ENCODE measurements at regions not wholly inside any gene's neighbourhood (a gene's known extent, or its start where the extent isn't known, plus 50 kb on each side); places are given as distances from the start of the nearest gene placed in this dataset.

DNA sequence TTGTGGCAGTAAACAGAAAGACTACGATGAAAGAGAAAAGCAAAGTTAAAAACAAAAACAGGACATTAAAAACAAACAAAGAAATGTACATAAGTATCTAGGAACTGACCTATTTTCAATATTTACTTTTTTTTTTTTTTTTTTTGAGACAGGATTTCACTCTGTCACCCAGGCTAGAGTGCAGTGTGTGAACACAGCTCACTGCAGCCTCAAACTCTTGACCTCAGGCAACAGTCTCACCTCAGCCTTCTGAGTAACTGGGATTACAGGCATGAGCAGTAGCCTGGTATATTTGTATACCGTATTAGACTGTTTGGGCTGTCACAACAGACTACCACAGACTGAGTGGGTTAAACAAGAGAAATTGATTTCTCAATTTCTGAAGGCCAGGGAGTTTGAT lies 1189.1 kb downstream of the CDH9 start:
- H3K4me3 ChIP-seq = no peak overlapping the region
- H3K27ac ChIP-seq = no peak overlapping the region
- DNase-seq (ENCODE audit: low spot score in 2 of 2) = no peak
- 83% methylated on average over 2 of the region's 2 CpGs for WGBS
- no peaks in the 10 kb centered on the region for H3K4me1 ChIP-seq
- H3K36me3 ChIP-seq = no peaks in the 10 kb centered on the region
- H3K27me3 ChIP-seq = no peaks in the 10 kb centered on the region
- TF ChIP-seq POLR2A (IDR thresholded peaks at IDR 0.05) = no peak
- TF ChIP-seq EP300 (IDR thresholded peaks at IDR 0.05) = no peak
- no peak for TF ChIP-seq POLR2AphosphoS5 (IDR thresholded peaks at IDR 0.05)
- TF ChIP-seq, protein P1, sequence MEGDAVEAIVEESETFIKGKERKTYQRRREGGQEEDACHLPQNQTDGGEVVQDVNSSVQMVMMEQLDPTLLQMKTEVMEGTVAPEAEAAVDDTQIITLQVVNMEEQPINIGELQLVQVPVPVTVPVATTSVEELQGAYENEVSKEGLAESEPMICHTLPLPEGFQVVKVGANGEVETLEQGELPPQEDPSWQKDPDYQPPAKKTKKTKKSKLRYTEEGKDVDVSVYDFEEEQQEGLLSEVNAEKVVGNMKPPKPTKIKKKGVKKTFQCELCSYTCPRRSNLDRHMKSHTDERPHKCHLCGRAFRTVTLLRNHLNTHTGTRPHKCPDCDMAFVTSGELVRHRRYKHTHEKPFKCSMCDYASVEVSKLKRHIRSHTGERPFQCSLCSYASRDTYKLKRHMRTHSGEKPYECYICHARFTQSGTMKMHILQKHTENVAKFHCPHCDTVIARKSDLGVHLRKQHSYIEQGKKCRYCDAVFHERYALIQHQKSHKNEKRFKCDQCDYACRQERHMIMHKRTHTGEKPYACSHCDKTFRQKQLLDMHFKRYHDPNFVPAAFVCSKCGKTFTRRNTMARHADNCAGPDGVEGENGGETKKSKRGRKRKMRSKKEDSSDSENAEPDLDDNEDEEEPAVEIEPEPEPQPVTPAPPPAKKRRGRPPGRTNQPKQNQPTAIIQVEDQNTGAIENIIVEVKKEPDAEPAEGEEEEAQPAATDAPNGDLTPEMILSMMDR (IDR thresholded peaks at IDR 0.05) = no peak
- H3K9me3 ChIP-seq = peaks cover 8% of the 10 kb centered on the region

DNA sequence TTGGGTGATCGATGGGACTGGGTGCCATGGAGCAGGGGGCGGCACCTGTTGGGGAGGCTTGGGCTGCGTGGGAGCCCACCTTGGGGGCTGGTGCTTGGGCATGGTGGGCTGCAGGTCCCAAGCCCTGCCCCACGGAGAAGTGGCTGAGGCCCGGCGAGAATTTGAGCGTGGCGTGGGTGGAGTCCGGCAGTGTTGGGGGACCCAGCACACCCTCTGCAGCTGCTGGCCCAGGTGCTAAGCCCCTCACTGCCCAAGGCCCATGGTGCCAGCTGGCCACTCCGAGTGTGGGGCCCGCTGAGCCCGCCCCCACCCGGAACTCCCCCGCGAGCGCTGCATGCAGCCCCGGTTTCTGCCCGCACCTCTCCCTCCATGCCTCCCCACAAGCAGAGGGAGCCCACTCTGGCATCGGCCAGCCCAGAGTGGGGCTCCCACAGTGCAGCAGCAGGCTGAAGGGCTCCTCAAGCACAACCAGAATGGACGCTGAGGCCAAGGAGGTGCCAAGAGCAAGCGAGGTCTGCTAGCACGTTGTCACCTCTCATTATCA lies 1178.6 kb upstream of the CDH10 start:
- no peaks in the 10 kb centered on the region for H3K4me1 ChIP-seq
- no peaks in the 10 kb centered on the region for H3K36me3 ChIP-seq
- TF ChIP-seq, protein P1 (IDR thresholded peaks at IDR 0.05) = no peak
- no peak for TF ChIP-seq POLR2AphosphoS5 (IDR thresholded peaks at IDR 0.05)
- no peak for TF ChIP-seq POLR2A (IDR thresholded peaks at IDR 0.05)
- no peak for TF ChIP-seq EP300 (IDR thresholded peaks at IDR 0.05)
- 89% methylated on average over 10 of the region's 22 CpGs for WGBS
- no peaks in the 10 kb centered on the region for H3K27me3 ChIP-seq
- H3K27ac ChIP-seq = no peak overlapping the region
- H3K4me3 ChIP-seq = no peak overlapping the region
- H3K9me3 ChIP-seq = peaks cover 4% of the 10 kb centered on the region
- DNase-seq (ENCODE audit: low spot score in 2 of 2) = no peak

Measured in suprapubic skin (tissue), 4 donors.